ENCODE measurements at regions not wholly inside any gene's neighbourhood (a gene's known extent, or its start where the extent isn't known, plus 50 kb on each side); places are given as distances from the start of the nearest gene placed in this dataset.
"Not testable (repeated sequence)": the region's sequence is repeated elsewhere in the genome, so short reads cannot be mapped to it uniquely, and the experiment has no call there.

GRCh38 chr17:13204607-13205237 is 186.9 kb upstream of the ELAC2 start:
- DNase-seq: no peak

- DNase-seq: no peak
Observed at GRCh38 chr17:13202835-13203234, 185.0 kb upstream of the ELAC2 start.

DNA sequence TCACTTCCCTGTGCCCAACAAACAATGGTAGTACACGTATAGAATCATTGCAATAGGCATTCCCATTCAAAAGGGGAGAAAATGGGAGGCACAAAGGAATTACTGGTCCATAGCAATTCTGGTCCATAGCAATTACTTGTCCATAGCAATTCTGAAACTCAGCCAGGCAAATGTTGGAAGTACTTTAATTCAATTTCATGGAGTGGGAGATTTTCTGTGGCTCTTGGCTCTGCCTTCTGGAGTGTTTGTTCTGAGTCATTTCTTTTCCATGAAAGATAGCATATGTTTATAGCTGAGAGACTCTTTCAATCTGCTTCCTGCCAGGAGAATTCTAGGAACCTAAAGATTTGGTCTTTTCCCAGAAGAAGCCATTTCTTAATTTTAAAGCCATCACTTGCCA is 182.8 kb upstream of the ELAC2 start:
- DNase-seq: no peak

DNA sequence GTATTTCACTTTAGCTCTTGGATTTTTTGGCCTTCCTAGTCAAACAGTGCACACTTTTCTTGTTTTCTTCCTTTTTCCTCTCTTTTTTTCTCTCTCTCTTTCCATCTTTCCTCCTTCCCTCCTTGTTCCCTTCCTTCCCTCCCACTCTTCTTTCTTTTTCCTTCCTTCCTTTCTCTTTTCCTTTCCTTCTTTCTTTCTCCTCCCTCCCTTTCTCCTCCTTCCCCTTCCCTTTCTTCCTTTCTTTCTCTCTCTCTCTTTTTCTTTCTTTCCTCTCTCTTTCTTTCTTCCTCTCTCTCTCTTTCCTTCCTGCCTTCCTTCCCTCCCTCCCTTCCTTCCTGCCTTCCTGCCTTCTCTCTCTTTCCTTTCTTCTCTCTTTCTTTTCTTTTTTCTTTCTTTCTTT is 181.6 kb upstream of the ELAC2 start:
- no peak for DNase-seq

GRCh38 chr17:13197586-13197985 is 179.8 kb upstream of the ELAC2 start:
- DNase-seq: no peak

- no peak for DNase-seq
Observed at GRCh38 chr17:13194887-13195286, 177.1 kb upstream of the ELAC2 start.

GRCh38 chr17:13182854-13183253 is 165.0 kb upstream of the ELAC2 start:
- DNase-seq: no peak

GRCh38 chr17:13182450-13182849 is 164.6 kb upstream of the ELAC2 start:
- DNase-seq: no peak

GRCh38 chr17:13181683-13182082 is 163.9 kb upstream of the ELAC2 start:
- DNase-seq: no peak

DNA sequence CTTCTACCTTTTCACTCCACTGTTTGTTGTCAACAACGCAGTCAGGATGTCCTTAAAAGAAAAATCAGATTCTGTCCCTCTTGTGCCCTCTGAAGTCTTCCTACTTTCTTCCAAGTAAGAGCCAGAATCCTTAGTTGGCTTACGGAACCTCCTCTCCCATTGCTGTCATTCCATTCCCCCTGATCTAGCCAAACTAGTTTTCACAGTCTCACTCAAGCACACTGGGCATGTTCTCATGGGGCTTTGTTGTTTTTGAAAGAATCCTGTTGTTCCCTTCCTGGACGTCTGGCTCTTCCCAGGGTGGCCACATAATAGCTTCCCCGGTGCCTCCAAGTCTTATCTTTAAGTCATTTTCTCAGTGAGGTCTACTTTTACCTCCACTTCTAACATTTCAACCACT is 158.6 kb upstream of the ELAC2 start:
- DNase-seq: no peak

DNA sequence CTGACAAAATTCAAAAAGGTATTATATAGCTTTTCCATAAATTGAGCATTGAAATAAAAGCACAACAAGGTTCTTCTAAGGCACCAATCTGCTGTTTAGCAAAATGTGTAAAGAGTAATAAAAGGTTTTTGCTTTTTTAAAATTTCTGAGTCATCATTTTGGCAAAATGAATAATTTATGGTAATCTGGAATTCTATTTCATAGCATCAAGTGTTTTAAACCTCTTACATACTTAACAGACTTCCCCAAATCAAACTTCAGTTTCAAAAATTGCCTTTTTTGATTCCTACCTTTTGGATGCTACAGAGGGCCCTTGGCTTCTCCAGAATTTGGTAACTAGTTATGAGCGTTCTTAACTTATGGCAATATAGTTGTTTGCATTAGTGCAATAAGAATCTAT is 154.0 kb upstream of the ELAC2 start:
- no peak for DNase-seq

- no peak for DNase-seq
Observed at GRCh38 chr17:13162361-13162760, 144.5 kb upstream of the ELAC2 start.

DNA sequence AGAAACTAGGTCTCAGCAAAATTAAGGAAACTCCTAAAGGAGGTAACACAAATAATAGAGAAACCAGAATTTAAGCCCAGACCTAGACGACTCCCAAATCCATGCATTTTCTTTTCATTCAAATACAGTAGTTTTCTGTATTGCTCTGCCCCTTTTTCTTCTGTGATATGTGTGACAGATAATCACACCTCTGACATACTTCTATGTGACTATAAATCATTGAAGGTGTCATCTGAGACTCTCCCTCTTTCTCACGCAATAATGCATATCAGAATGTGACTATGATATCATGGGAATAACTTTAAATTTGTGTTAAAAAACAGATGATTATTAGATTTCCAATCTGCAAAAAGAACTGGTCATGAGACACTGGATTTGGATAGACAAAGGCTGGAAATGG is 143.0 kb upstream of the ELAC2 start:
- DNase-seq: no peak

- no peak for DNase-seq
Observed at GRCh38 chr17:13160296-13160695, 142.5 kb upstream of the ELAC2 start.

- DNase-seq: no peak
Observed at GRCh38 chr17:13158494-13159240, 140.8 kb upstream of the ELAC2 start.

- DNase-seq: no peak
Observed at GRCh38 chr17:13157656-13158055, 139.8 kb upstream of the ELAC2 start.

DNA sequence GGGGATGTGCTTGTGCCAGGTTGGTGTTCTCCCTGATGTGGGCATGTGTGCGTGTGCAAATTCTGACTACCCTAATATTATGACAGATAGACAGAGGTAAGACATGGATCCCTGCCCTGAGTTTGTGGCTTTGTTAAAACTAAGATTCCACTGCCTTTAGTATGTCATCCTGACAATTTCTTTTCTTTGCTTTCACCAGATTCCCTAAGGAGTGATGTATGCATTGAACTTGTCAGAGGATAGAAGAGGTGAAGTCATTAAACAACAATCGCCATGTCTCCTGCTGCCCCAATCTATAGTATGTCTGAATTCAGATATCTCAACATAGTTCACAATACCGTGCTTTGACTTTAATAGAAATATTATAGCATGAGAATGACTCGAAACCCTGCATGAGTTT is 137.1 kb upstream of the ELAC2 start:
- DNase-seq: no peak

GRCh38 chr17:13154398-13154797 is 136.6 kb upstream of the ELAC2 start:
- DNase-seq: no peak

DNA sequence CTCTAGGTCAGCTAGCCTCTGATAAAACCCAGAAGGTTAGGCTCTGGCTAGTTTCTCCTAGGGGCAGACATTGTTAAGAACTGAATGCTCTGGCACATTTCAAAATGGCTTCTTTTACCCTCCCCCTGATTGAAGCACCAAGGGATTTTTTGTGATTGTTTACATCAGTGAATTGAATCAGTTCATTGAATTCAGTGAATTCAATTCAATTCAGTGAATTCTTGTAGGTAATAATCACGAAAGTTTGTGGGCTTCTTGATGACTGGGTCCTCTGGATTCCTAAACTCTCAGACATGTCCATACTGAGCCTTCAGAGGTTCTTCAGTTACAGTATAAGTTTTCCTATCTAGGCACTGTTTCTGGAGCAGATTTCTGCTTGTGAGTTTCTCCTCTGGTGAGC is 135.2 kb upstream of the ELAC2 start:
- DNase-seq: no peak

GRCh38 chr17:13152501-13152900 is 134.7 kb upstream of the ELAC2 start:
- no peak for DNase-seq

- not testable (repeated sequence) for DNase-seq
Observed at GRCh38 chr17:13150738-13151137, 132.9 kb upstream of the ELAC2 start.

DNA sequence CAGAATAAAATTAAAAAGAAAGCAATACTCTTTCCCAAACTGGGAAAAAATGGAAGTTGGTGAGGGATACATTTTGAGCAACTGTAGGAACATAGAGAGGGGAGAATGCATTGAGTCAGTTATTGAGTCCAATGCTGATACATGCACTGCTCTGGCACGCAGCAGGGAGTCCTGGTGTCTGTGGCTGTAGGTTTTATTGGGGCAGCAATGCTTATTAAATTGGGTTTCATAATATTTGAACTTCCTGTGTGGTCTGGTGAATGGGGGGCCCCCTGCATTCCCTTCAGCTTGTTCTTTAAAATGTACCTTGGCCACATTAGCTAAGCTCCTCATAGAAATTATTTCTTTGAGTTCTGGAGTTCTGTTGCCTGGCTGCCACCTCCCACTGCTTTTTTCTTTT is 125.2 kb upstream of the ELAC2 start:
- DNase-seq: no peak

GRCh38 chr17:13140750-13141149 is 122.9 kb upstream of the ELAC2 start:
- no peak for DNase-seq

DNA sequence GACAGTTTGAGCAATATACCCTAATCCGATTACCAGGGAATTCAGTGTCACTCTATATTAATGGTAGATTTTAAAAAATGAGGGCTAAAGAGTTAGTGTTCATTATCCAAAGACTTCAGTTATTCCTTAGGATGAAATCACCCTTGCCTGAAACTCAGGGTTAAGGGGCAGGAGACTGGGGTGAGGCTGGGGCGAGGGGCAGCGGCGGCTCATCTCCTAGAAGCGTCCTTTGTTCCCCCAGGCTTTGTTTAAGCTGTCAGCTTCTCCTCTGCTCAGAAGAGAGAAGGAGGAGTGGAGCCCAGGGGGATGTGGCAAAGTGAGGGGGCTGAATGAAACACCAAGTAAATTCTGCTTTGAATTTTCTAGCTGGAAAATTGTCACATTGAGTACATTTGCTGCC is 117.7 kb upstream of the ELAC2 start:
- no peak for DNase-seq

- DNase-seq: no peak
Observed at GRCh38 chr17:13134076-13134475, 116.2 kb upstream of the ELAC2 start.
